ENCODE measurements at regions not wholly inside any gene's neighbourhood (a gene's known extent, or its start where the extent isn't known, plus 50 kb on each side); places are given as distances from the start of the nearest gene placed in this dataset.

GRCh38 chr5:27406020-27406419, 367.6 kb upstream of the CDH9 start:
- DNase-seq (ENCODE audit: low spot score): no peak

- peak; percentile 4 for DNase-seq (ENCODE audit: low spot score)
Observed at GRCh38 chr5:27403243-27403882, 365.0 kb upstream of the CDH9 start.

- no peak for DNase-seq (ENCODE audit: low spot score)
Observed at GRCh38 chr5:27402828-27403227, 364.4 kb upstream of the CDH9 start.

GRCh38 chr5:27396998-27397397, 358.6 kb upstream of the CDH9 start:
- no peak for DNase-seq (ENCODE audit: low spot score)

- DNase-seq (ENCODE audit: low spot score): no peak
Observed at GRCh38 chr5:27392716-27393115, 354.3 kb upstream of the CDH9 start.

GRCh38 chr5:27389696-27390095, 351.3 kb upstream of the CDH9 start:
- no peak for DNase-seq (ENCODE audit: low spot score)

GRCh38 chr5:27388755-27389154, 350.4 kb upstream of the CDH9 start:
- DNase-seq (ENCODE audit: low spot score): no peak

GRCh38 chr5:27387535-27388073, 349.2 kb upstream of the CDH9 start:
- DNase-seq (ENCODE audit: low spot score): no peak

- no peak for DNase-seq (ENCODE audit: low spot score)
Observed at GRCh38 chr5:27381686-27382085, 343.3 kb upstream of the CDH9 start.

GRCh38 chr5:27377626-27378025, 339.2 kb upstream of the CDH9 start:
- no peak for DNase-seq (ENCODE audit: low spot score)

GRCh38 chr5:27353970-27354369, 315.6 kb upstream of the CDH9 start:
- no peak for DNase-seq (ENCODE audit: low spot score)

- no peak for DNase-seq (ENCODE audit: low spot score)
Observed at GRCh38 chr5:27353540-27353939, 315.2 kb upstream of the CDH9 start.

- DNase-seq (ENCODE audit: low spot score): no peak
Observed at GRCh38 chr5:27341342-27341741, 303.0 kb upstream of the CDH9 start.

GRCh38 chr5:27336817-27337216, 298.4 kb upstream of the CDH9 start:
- DNase-seq (ENCODE audit: low spot score): no peak

- DNase-seq (ENCODE audit: low spot score): peak; percentile 52
Observed at GRCh38 chr5:27328480-27328879, 290.1 kb upstream of the CDH9 start.

- no peak for DNase-seq (ENCODE audit: low spot score)
Observed at GRCh38 chr5:27325513-27325912, 287.1 kb upstream of the CDH9 start.

GRCh38 chr5:27318701-27319100, 280.3 kb upstream of the CDH9 start:
- no peak for DNase-seq (ENCODE audit: low spot score)

GRCh38 chr5:27316271-27316650, 277.9 kb upstream of the CDH9 start:
- peak; percentile 22 for DNase-seq (ENCODE audit: low spot score)

GRCh38 chr5:27315363-27316270, 277.2 kb upstream of the CDH9 start:
- DNase-seq (ENCODE audit: low spot score): peak; percentile 11

- no peak for DNase-seq (ENCODE audit: low spot score)
Observed at GRCh38 chr5:27313549-27313948, 275.2 kb upstream of the CDH9 start.

- DNase-seq (ENCODE audit: low spot score): no peak
Observed at GRCh38 chr5:27312291-27312893, 274.0 kb upstream of the CDH9 start.

- DNase-seq (ENCODE audit: low spot score): no peak
Observed at GRCh38 chr5:27311544-27311943, 273.2 kb upstream of the CDH9 start.

- no peak for DNase-seq (ENCODE audit: low spot score)
Observed at GRCh38 chr5:27308153-27308552, 269.8 kb upstream of the CDH9 start.
